GM12878 (cell line): ENCODE measurements at regions not wholly inside any gene's neighbourhood (a gene's known extent, or its start where the extent isn't known, plus 50 kb on each side); places are given as distances from the start of the nearest gene placed in this dataset.

ENCODE experiments used
- ATAC-seq: fragments of 200-7000 bp; cut with Tn5 transposase; 3 replicates; pipeline ENCODE4 v1.9.1; 2020; ENCODE audit warnings: mild to moderate bottlenecking, moderate library complexity
- BruUV-seq: library from RNA; stranded (reverse); fragments of 400-500 nt; replicated peaks from 2 replicates; lab custom pipeline; 2021; lab: Mats Ljungman, UMichigan
- CTCF ChIA-PET: fragments of 300-600 bp; sonication (Branson Sonifier 250); formaldehyde crosslinking; extraction: SDS; loops from one replicate; lab custom pipeline; 2021; ENCODE audit warnings: inconsistent platforms; lab: Yijun Ruan, JAX
- POLR2A ChIA-PET: fragments of 350-600 bp; formaldehyde crosslinking; extraction: SDS; loops from one replicate; lab custom pipeline; 2021; ENCODE audit warnings: inconsistent platforms; lab: Charles Lee
- RAD21 ChIA-PET: fragments of 300-600 bp; sonication (Branson Sonifier 250); formaldehyde crosslinking; loops from one replicate; lab custom pipeline; 2023; ENCODE audit warnings: antibody characterized with exemption; ENCODE audit not compliant: unreplicated experiment; lab: Charles Lee
- SMC1A ChIA-PET: fragments of 300-600 bp; sonication (Branson Sonifier 250); formaldehyde crosslinking; loops from one replicate; lab custom pipeline; 2023; ENCODE audit not compliant: unreplicated experiment, uncharacterized antibody; lab: Charles Lee
- DNase-seq: peaks from one replicate; pipeline ENCODE4 v3.0.0-alpha.2; 2011; ENCODE audit warnings: low read depth, low spot score
- FAIRE-seq: peaks from 3 replicates; lab custom pipeline; 2011; peaks lifted over from hg19 to GRCh38; lab: Jason Lieb, UNC
- H2AFZ ChIP-seq: 2 replicates; pipeline ENCODE4 v1.6.0; 2011; ENCODE audit warnings: low read depth, low read length, control low read depth; ENCODE audit not compliant: control insufficient read depth
- H3K27ac ChIP-seq: 2 replicates; pipeline ENCODE4 v1.5.1; 2011; ENCODE audit warnings: control low read depth; ENCODE audit not compliant: control insufficient read depth, insufficient read depth
- H3K27me3 ChIP-seq, 2 experiments: replicated peaks in 1 of 2; 2 replicates each; pipeline versions ENCODE4 v1.6.0 to v1.6.1; 2011; ENCODE audit warnings: low read length in 1 of 2; ENCODE audit not compliant: control insufficient read depth in 2 of 2, insufficient read depth in 2 of 2
- H3K36me3 ChIP-seq, 2 experiments: 2 replicates each; pipeline ENCODE4 v1.5.1; 2011; ENCODE audit warnings: low read length in 1 of 2; ENCODE audit not compliant: control insufficient read depth in 2 of 2, insufficient read depth in 2 of 2
- H3K4me1 ChIP-seq: 2 replicates; pipeline ENCODE4 v1.6.1; 2011; ENCODE audit warnings: mild to moderate bottlenecking, low read length, moderate library complexity, mixed read lengths; ENCODE audit not compliant: control insufficient read depth, insufficient read depth
- H3K4me2 ChIP-seq: 2 replicates; pipeline ENCODE4 v1.6.0; 2011; ENCODE audit warnings: control low read depth; ENCODE audit not compliant: control insufficient read depth, insufficient read depth
- H3K4me3 ChIP-seq: fragments of 200-600 bp; sonication (generic); 2 replicates; pipeline ENCODE4 v1.5.1; 2016
- H3K79me2 ChIP-seq: 2 replicates; pipeline ENCODE4 v1.6.0; 2011; ENCODE audit warnings: low read length; ENCODE audit not compliant: control insufficient read depth, insufficient read depth
- H3K9ac ChIP-seq: 2 replicates; pipeline ENCODE4 v1.8.0; 2011; ENCODE audit warnings: low read length, control low read depth, mixed read lengths; ENCODE audit not compliant: control insufficient read depth, insufficient read depth
- H3K9me3 ChIP-seq: replicated peaks from 3 replicates; pipeline ENCODE4 v1.5.1; 2011; ENCODE audit warnings: mild to moderate bottlenecking, low read length; ENCODE audit not compliant: control insufficient read depth, insufficient read depth
- H4K20me1 ChIP-seq: 2 replicates; pipeline ENCODE4 v1.6.0; 2011; ENCODE audit not compliant: control insufficient read depth, insufficient read depth
- MEF2B ChIP-seq: fragments of 450-650 bp; IDR thresholded peaks from 2 replicates; pipeline ENCODE4 v1.6.1; 2018; ENCODE audit warnings: mild to moderate bottlenecking, moderate library complexity; ENCODE audit not compliant: partially characterized antibody, poor library complexity, severe bottlenecking
- NRF1 ChIP-seq: conservative IDR thresholded peaks from 2 replicates; pipeline ENCODE4 v1.6.1; 2011; ENCODE audit warnings: mild to moderate bottlenecking, low read depth, low read length, improper control_type of control experiment
- RAD51 ChIP-seq: fragments of 450-650 bp; IDR thresholded peaks from 2 replicates; pipeline ENCODE4 v1.6.1; 2016; ENCODE audit warnings: moderate library complexity, mild to moderate bottlenecking, inconsistent platforms
- SREBF2 ChIP-seq: IDR thresholded peaks from 2 replicates; pipeline ENCODE4 v1.6.1; 2012; ENCODE audit warnings: mild to moderate bottlenecking, low read length
- TARDBP ChIP-seq: IDR thresholded peaks from 2 replicates; pipeline ENCODE4 v1.6.1; 2016; ENCODE audit warnings: borderline replicate concordance
- ZBTB40 ChIP-seq: fragments of 450-650 bp; IDR thresholded peaks from 2 replicates; pipeline ENCODE4 v1.6.1; 2016; ENCODE audit warnings: mild to moderate bottlenecking, moderate library complexity, borderline replicate concordance
- ZNF24 ChIP-seq: fragments of 450-650 bp; IDR thresholded peaks from 2 replicates; pipeline ENCODE4 v1.6.1; 2017; ENCODE audit warnings: antibody characterized with exemption, mild to moderate bottlenecking
- ZSCAN29 ChIP-seq: fragments of 450-650 bp; IDR thresholded peaks from 2 replicates; pipeline ENCODE4 v1.6.1; 2017; ENCODE audit warnings: mild to moderate bottlenecking, moderate library complexity
- WGBS: methylation state at CpG from one replicate; pipeline ENCODE4 v1.1.6; 2016; ENCODE audit warnings: low lambda C conversion rate; ENCODE audit not compliant: insufficient replicate concordance, insufficient coverage; ENCODE audit errors: missing lambda C conversion rate; 5-methylcytosine and 5-hydroxymethylcytosine counted together
- in situ Hi-C: fragments of 300-500 bp; cut with MboI; formaldehyde crosslinking; loops from 9 replicates; pipeline ENCODE4 v1.14.3; 2018; ENCODE audit warnings: mixed read lengths
- intact Hi-C: fragments of 100-400 bp; cut with micrococcal nuclease; formaldehyde crosslinking; loops from one replicate; pipeline ENCODE4 v1.14.2; 2022; ENCODE audit not compliant: unreplicated experiment
- TF ChIP-seq, protein P1 (sequence below): fragments of 450-650 bp; IDR thresholded peaks from 2 replicates; pipeline ENCODE4 v1.6.1; 2017; ENCODE audit warnings: antibody characterized with exemption, mild to moderate bottlenecking, moderate library complexity
- TF ChIP-seq, protein P2 (sequence below): fragments of 450-650 bp; formaldehyde crosslinking; IDR thresholded peaks from 2 replicates; pipeline ENCODE4 v1.5.0; 2022; ENCODE audit warnings: mild to moderate bottlenecking, missing genetic modification characterization
- TF ChIP-seq, protein P3 (sequence below): IDR thresholded peaks from 2 replicates; pipeline ENCODE4 v1.6.1; 2011; ENCODE audit warnings: low read depth, mild to moderate bottlenecking, low read length, moderate library complexity, borderline replicate concordance; ENCODE audit errors: extremely low read depth
- TF ChIP-seq, protein P4 (sequence below): fragments of 450-650 bp; IDR thresholded peaks from 2 replicates; pipeline ENCODE4 v1.6.1; 2016; ENCODE audit warnings: mild to moderate bottlenecking

- 25% methylated on average over 4 of the region's 4 CpGs for WGBS
- BruUV-seq: no TSS peak
- no peak for ATAC-seq
- Histone ChIP-seq H2AFZ (no peak overlapping the region), H3K4me2 (no peak overlapping the region), H3K27ac (no peak overlapping the region), H3K36me3 (no peaks in the 10 kb centered on the region), H3K4me1 (no peaks in the 10 kb centered on the region), H3K79me2 (no peaks in the 10 kb centered on the region), H3K9ac (no peak overlapping the region), H3K4me3 (no peak overlapping the region)
- ChIA-PET RAD21 (no interaction called here), SMC1A (no interaction called here), CTCF (no interaction called here), POLR2A (no interaction called here)
- FAIRE-seq: no peak
- intact Hi-C loops: no loop called here
- no peak for TF ChIP-seq TARDBP
- TF ChIP-seq, protein P1, sequence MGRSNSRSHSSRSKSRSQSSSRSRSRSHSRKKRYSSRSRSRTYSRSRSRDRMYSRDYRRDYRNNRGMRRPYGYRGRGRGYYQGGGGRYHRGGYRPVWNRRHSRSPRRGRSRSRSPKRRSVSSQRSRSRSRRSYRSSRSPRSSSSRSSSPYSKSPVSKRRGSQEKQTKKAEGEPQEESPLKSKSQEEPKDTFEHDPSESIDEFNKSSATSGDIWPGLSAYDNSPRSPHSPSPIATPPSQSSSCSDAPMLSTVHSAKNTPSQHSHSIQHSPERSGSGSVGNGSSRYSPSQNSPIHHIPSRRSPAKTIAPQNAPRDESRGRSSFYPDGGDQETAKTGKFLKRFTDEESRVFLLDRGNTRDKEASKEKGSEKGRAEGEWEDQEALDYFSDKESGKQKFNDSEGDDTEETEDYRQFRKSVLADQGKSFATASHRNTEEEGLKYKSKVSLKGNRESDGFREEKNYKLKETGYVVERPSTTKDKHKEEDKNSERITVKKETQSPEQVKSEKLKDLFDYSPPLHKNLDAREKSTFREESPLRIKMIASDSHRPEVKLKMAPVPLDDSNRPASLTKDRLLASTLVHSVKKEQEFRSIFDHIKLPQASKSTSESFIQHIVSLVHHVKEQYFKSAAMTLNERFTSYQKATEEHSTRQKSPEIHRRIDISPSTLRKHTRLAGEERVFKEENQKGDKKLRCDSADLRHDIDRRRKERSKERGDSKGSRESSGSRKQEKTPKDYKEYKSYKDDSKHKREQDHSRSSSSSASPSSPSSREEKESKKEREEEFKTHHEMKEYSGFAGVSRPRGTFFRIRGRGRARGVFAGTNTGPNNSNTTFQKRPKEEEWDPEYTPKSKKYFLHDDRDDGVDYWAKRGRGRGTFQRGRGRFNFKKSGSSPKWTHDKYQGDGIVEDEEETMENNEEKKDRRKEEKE: no peak
- no peak for TF ChIP-seq SREBF2
- TF ChIP-seq, protein P2, sequence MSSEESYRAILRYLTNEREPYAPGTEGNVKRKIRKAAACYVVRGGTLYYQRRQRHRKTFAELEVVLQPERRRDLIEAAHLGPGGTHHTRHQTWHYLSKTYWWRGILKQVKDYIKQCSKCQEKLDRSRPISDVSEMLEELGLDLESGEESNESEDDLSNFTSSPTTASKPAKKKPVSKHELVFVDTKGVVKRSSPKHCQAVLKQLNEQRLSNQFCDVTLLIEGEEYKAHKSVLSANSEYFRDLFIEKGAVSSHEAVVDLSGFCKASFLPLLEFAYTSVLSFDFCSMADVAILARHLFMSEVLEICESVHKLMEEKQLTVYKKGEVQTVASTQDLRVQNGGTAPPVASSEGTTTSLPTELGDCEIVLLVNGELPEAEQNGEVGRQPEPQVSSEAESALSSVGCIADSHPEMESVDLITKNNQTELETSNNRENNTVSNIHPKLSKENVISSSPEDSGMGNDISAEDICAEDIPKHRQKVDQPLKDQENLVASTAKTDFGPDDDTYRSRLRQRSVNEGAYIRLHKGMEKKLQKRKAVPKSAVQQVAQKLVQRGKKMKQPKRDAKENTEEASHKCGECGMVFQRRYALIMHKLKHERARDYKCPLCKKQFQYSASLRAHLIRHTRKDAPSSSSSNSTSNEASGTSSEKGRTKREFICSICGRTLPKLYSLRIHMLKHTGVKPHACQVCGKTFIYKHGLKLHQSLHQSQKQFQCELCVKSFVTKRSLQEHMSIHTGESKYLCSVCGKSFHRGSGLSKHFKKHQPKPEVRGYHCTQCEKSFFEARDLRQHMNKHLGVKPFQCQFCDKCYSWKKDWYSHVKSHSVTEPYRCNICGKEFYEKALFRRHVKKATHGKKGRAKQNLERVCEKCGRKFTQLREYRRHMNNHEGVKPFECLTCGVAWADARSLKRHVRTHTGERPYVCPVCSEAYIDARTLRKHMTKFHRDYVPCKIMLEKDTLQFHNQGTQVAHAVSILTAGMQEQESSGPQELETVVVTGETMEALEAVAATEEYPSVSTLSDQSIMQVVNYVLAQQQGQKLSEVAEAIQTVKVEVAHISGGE: no peak
- TF ChIP-seq ZSCAN29: no peak
- TF ChIP-seq, protein P3, sequence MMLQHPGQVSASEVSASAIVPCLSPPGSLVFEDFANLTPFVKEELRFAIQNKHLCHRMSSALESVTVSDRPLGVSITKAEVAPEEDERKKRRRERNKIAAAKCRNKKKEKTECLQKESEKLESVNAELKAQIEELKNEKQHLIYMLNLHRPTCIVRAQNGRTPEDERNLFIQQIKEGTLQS: no peak
- TF ChIP-seq ZBTB40: no peak
- TF ChIP-seq MEF2B: no peak
- no peak for TF ChIP-seq ZNF24
- TF ChIP-seq, protein P4, sequence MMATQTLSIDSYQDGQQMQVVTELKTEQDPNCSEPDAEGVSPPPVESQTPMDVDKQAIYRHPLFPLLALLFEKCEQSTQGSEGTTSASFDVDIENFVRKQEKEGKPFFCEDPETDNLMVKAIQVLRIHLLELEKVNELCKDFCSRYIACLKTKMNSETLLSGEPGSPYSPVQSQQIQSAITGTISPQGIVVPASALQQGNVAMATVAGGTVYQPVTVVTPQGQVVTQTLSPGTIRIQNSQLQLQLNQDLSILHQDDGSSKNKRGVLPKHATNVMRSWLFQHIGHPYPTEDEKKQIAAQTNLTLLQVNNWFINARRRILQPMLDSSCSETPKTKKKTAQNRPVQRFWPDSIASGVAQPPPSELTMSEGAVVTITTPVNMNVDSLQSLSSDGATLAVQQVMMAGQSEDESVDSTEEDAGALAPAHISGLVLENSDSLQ: no peak
- TF ChIP-seq RAD51: no peak
- no peak for TF ChIP-seq NRF1
- TF ChIP-seq, all 136 proteins: peak for 0
- no peaks in the 10 kb centered on the region for H4K20me1 ChIP-seq
- H3K27me3 ChIP-seq: no peaks in the 10 kb centered on the region
- no peak for DNase-seq
- in situ Hi-C loops: no loop called here
- H3K9me3 ChIP-seq: no peaks in the 10 kb centered on the region
Observed at GRCh38 chr12:19886065-19886464, 446.8 kb downstream of the AEBP2 start.
